ENCODE measurements at regions not wholly inside any gene's neighbourhood (a gene's known extent, or its start where the extent isn't known, plus 50 kb on each side); places are given as distances from the start of the nearest gene placed in this dataset.
"Not testable (repeated sequence)": the region's sequence is repeated elsewhere in the genome, so short reads cannot be mapped to it uniquely, and the experiment has no call there.

DNA sequence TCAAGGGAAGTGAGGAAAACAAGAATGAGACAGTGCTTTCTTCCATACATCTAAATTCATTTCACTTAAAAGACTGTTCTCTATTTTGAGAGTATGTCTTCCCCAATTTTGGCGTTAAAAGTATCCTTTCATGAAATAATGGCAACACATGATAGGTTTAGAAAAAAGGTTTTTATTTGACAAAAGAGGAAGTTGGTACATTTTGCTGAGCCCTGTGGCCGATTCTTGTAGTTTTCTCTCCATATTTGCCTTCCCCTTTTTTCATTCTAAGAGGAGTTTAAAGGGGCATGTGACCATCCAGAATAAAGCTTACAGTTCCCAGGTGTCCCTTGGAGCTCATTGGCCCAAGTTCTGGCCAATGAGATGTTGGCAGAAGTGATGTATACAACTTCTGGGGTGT lies 140.4 kb upstream of the KCNE2 start:
- Histone ChIP-seq H3K4me3 (no peak overlapping the region), H3K36me3 (no peaks in the 10 kb centered on the region), H3K9me3 (no peaks in the 10 kb centered on the region), H3K27ac (no peak overlapping the region), H3K4me1 (peaks cover 0 to 11% (median 5%) of the 10 kb centered on the region in 4 donors), H3K27me3 (no peaks in the 10 kb centered on the region)
- TF ChIP-seq, protein P1, sequence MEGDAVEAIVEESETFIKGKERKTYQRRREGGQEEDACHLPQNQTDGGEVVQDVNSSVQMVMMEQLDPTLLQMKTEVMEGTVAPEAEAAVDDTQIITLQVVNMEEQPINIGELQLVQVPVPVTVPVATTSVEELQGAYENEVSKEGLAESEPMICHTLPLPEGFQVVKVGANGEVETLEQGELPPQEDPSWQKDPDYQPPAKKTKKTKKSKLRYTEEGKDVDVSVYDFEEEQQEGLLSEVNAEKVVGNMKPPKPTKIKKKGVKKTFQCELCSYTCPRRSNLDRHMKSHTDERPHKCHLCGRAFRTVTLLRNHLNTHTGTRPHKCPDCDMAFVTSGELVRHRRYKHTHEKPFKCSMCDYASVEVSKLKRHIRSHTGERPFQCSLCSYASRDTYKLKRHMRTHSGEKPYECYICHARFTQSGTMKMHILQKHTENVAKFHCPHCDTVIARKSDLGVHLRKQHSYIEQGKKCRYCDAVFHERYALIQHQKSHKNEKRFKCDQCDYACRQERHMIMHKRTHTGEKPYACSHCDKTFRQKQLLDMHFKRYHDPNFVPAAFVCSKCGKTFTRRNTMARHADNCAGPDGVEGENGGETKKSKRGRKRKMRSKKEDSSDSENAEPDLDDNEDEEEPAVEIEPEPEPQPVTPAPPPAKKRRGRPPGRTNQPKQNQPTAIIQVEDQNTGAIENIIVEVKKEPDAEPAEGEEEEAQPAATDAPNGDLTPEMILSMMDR (IDR thresholded peaks at IDR 0.05): no peak
- 60 to 82% methylated on average over 2 of the region's 2 CpGs for WGBS, 2 donors
- intact Hi-C loops (cut with DNase I): no loop called here
- no peak for DNase-seq

GRCh38 chr21:34227386-34227852 lies 136.4 kb upstream of the KCNE2 start:
- WGBS, 2 donors: 82 to 83% methylated on average over 7 of the region's 7 CpGs
- Histone ChIP-seq H3K27me3 (no peaks in the 10 kb centered on the region), H3K27ac (no peak overlapping the region), H3K36me3 (no peaks in the 10 kb centered on the region), H3K4me3 (no peak overlapping the region), H3K4me1 (no peaks in the 10 kb centered on the region), H3K9me3 (no peaks in the 10 kb centered on the region)
- intact Hi-C loops (cut with DNase I): no loop called here
- TF ChIP-seq POLR2AphosphoS5 (IDR thresholded peaks at IDR 0.05): no peak
- TF ChIP-seq EP300 (IDR thresholded peaks at IDR 0.05): no peak
- TF ChIP-seq POLR2A (IDR thresholded peaks at IDR 0.05): no peak
- TF ChIP-seq, protein P1 (IDR thresholded peaks at IDR 0.05): no peak
- no peak for DNase-seq

DNA sequence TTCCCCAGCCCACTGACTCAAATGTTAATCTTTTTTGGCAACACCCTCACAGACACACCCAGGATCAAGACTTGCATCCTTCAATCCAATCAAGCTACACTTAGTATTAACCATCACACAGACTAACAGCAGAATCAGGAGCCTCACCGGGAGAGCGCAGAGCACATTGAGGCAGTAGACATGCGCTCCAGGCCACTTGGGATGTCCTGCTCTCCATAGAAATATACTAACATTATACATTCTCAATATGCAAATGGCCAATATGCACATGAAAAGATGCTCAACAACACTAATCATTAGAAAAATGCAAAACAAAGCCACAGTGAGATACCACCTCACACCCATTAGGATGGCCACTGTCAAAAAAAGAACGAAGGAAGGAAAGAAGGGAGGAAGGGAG lies 135.0 kb upstream of the KCNE2 start:
- Histone ChIP-seq H3K4me1 (no peaks in the 10 kb centered on the region), H3K36me3 (no peaks in the 10 kb centered on the region), H3K4me3 (no peak overlapping the region), H3K27ac (no peak overlapping the region), H3K27me3 (no peaks in the 10 kb centered on the region), H3K9me3 (no peaks in the 10 kb centered on the region)
- WGBS, 2 donors: 90 to 91% methylated on average over 4 of the region's 4 CpGs
- TF ChIP-seq POLR2AphosphoS5 (IDR thresholded peaks at IDR 0.05) (no peak), POLR2A (IDR thresholded peaks at IDR 0.05) (no peak)
- TF ChIP-seq, protein P1 (IDR thresholded peaks at IDR 0.05): no peak
- intact Hi-C loops (cut with DNase I): no loop called here
- no peak for DNase-seq

GRCh38 chr21:34229353-34229752 lies 134.5 kb upstream of the KCNE2 start:
- Histone ChIP-seq H3K4me3 (no peak overlapping the region), H3K9me3 (no peaks in the 10 kb centered on the region), H3K27ac (no peak overlapping the region), H3K36me3 (no peaks in the 10 kb centered on the region), H3K27me3 (no peaks in the 10 kb centered on the region), H3K4me1 (no peaks in the 10 kb centered on the region)
- WGBS, 2 donors: 66 to 83% methylated on average over 4 of the region's 4 CpGs
- TF ChIP-seq, protein P1 (IDR thresholded peaks at IDR 0.05): no peak
- TF ChIP-seq POLR2AphosphoS5 (IDR thresholded peaks at IDR 0.05): no peak
- TF ChIP-seq EP300 (IDR thresholded peaks at IDR 0.05): no peak
- no peak for TF ChIP-seq POLR2A (IDR thresholded peaks at IDR 0.05)
- DNase-seq: no peak
- intact Hi-C loops (cut with DNase I): no loop called here

DNA sequence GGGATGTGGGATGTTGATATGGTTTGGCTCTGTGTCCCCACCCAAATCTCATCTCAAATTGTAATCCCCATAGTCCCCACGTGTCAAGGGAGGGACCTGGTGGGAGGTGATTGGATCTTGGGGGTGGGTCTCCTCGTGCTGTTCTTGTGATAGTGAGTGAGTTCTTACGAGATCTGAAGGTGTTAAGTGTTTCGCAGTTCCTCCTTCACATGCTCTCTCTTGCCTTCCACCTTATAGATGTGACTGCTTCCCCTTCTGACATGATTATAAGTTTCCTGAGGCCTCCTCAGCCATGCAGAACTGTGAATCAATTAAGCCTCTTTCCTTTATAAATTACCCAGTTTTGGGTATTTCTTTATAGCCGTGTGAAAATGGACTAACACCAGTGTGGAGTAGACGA lies 130.1 kb upstream of the KCNE2 start:
- H3K4me3 ChIP-seq; H3K4me1 ChIP-seq; H3K36me3 ChIP-seq; H3K27me3 ChIP-seq; H3K9me3 ChIP-seq; H3K27ac ChIP-seq; DNase-seq; intact Hi-C loops (cut with DNase I): not testable (repeated sequence)
- 77 to 83% methylated on average over 6 of the region's 6 CpGs for WGBS, 2 donors

All from sigmoid colon (tissue), 6 donors.